GM18507 (cell line): ENCODE measurements at regions not wholly inside any gene's neighbourhood (a gene's known extent, or its start where the extent isn't known, plus 50 kb on each side); places are given as distances from the start of the nearest gene placed in this dataset.

Source experiments
- DNase-seq: peaks from one replicate; pipeline ENCODE4 v3.0.0; 2011; ENCODE audit warnings: low read depth; ENCODE audit not compliant: insufficient read length; ENCODE audit errors: extremely low spot score
- FAIRE-seq: peaks from 2 replicates; lab custom pipeline; 2011; peaks lifted over from hg19 to GRCh38; lab: Jason Lieb, UNC

DNA sequence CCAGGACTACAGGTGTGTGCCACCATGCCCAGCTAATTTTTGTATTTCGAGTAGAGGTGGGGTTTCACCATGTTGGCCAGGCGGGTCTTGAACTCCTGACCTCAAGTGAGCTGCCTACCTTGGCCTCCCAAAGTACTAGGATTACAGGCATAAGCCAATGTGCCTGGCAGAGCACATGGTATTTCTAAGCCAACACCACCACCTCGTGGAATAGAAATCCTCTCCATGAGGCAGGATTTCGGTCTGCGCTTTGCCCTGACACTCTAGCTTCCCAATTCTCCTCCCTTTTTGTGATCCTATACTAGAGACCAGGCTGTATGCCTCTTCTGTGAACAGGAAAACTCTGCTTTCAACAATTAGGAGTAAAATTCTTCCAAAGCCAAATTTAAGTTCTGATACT is 372.2 kb downstream of the VGLL3 start:
- DNase-seq (no peak), FAIRE-seq (no peak)

DNA sequence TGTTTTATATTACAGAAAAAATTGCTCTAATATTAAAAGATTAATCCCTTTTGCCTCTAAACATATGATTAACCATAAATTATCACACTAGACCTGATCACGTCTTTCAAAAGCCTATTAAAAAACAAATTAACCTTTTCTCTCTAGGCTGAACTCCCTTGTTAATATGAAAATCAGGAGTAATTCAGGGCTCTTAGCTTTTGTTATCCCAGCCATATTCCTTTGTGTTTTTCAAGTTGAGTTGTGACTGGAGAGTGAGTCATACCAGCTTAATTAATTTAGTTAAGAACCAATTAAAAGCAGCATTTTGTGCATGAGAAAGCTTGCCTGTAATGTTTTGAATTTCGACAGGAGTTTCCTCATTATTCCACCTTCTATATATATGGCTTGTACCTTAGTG is 385.8 kb downstream of the VGLL3 start:
- FAIRE-seq: no peak

DNA sequence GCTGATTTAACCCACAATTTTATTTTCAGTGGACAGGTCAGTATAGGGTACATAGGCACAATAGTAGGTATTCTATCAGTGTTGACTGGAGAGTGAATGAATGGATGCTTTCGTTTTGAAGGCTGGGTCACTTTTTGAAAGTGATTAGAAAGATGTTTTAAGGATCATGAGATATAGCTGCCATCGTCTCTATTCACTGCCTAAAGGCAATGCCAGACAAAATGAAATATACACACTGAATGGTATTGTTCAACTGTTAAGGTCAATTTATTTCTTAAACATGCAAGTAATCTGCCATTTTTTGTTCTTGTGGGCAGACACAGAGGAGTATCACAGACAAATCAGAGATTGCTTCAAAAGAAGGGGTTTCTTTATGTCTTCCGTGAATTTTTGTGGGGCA is 395.3 kb downstream of the VGLL3 start:
- no peak for FAIRE-seq
- no peak for DNase-seq

More for the DNA sequence above, 385.8 kb downstream of the VGLL3 start:
- DNase-seq: no peak

DNA sequence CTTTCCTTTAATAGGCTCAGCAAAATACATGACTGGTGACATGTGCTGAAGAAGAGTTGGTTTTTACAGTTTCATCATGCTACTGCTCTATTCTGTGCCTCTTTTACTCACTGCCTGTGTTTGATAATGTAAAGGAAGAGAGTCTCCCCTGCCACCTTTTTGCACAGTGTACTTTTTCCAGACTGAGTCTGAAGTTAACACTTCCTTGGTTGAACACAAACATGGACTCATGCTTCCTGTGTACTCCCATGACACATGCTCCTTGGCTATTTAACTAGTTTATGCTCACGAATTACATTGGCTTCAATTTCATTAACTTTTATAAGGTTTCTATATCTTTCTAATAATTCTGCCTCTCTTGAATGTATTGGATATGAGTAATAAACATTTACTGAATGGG is 396.1 kb downstream of the VGLL3 start:
- FAIRE-seq (no peak), DNase-seq (no peak)

DNA sequence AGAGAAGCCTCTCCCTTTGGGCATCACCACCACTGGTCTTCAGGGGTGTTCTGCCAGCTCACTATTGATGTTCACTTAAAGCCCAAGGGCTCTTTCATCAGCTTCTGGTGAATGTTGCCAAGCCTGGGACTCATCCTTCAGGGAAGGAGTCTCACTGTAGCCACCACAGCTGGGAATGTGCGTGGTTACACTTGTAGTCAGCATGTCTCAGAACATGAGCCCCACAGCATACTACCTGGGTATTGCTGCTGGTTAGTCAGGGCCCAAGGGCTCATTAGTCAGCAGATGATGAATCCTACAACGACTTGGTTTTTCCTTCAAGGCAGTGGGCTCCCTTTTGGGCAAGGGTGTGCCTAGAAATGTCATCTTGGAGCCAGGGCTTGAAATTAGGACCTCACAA is 412.9 kb downstream of the VGLL3 start:
- no peak for DNase-seq
- FAIRE-seq: no peak

DNA sequence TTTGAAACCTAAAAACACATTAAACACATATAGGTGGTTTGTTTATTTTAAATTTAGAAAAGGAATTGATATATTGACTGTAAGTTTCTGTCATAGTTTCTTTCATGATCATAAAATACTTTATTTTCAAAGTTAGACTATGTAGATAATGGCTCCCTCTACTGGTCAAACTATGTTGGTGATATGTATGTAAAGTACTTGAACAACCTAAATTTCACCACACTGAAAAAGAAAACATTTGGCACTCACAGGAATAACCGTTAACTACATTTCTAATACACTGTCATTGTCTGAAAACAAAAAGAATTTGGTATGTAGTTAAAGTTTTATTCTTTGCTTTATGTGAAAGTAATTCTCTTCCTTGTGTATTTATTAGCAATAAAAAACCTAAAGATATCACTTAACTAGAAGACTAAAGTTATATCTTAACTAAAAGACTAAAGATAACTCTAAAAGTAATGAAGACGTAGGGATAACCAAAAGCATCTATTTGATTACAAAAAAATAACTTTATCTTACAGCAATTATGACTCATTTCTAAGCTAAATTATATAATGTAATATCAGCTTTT is 427.5 kb downstream of the VGLL3 start:
- DNase-seq (no peak), FAIRE-seq (no peak)

DNA sequence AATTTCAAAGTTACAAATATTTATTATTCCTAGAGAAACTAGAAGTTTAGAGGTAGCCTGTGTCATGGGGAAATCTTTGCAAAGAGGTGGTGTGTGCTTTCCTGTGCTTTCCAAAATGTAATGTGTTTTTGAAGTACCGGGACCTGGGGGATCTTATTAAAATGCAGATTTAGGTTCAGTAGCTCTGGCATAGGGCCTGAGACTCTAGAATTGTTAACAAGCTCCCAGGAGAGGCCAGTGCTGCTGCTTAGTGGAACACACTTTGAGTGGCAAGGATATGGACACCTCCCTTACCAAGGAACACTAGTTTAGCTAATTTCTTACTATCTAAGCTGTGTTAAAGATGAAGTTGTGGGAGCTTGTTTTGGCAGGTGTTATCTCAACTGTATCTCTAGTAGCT is 428.9 kb downstream of the VGLL3 start:
- FAIRE-seq: no peak
- no peak for DNase-seq

DNA sequence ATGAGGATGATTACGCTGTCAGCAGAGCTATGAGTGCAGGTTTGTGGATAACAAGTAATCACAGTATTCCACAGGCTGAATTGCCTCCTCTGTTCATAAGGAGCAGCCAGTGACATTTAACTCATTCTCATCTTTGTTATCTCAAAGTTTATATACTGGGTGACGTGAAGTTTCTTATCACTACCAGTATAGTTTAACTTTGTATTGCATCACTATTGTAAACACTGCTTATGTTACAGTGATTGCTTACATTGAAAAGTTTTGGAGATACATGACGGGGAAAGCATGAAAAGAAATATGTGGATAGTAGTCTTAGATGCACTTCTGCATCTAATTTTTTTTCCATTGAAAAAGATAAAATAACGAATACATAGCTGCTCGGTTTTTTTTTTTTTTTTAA is 429.7 kb downstream of the VGLL3 start:
- no peak for DNase-seq
- FAIRE-seq: no peak

DNA sequence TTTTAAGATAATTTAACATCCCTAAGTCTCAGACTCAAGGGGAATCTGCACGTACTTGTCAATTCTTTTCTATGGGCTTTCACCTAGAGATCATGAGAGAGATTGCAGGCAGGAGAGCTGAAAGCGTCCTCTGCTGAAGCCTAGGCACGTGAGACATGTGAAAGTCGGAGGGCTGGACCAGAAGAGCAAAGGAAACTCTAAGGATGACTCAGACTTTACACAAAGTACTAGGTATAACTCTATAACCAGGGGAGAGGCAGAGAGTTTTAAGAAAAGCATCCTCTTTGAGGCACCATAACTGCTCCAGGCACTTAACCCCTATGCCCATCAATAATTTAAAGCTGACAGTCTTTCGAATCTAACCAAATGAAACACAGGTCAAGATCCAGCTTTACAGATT is 436.6 kb downstream of the VGLL3 start:
- DNase-seq (no peak), FAIRE-seq (no peak)

DNA sequence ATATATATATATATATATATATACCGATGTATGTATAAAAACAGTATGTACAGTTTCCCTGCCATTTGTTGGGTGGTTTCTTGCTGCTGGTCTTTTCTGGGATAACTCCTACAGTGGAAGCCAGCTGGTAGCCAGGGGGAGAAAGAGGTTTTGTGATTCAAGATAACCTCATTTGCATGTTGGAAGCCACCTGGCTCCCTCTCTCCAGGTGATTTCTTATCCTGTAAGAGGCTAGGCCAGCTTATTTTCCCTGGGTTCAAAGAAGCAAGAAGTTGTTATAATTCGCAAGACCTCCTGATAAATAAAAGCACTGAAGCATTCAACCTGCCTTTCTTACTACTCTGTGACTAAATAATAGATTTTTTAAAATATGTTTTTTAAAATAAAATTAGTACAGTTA is 443.3 kb downstream of the VGLL3 start:
- no peak for DNase-seq
- no peak for FAIRE-seq

DNA sequence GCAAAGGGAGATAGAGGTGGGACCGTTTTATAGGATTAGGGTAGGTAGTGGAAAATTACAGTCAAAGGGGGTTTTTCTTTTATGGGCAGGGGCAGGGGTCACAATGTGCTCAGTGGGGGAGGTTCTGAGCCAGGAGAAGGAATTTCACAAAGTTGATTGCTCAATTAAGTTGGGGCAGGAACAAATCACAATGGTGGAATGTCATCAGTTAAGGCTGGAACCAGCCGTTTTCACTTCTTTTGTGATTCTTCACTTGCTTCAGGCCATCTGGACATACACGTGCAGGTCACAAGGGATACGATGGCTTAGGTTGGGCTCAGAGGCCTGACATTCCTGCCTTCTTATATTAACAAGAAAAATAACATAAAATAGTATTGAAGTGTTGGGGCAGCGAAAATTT is 453.8 kb downstream of the VGLL3 start:
- no peak for FAIRE-seq

DNA sequence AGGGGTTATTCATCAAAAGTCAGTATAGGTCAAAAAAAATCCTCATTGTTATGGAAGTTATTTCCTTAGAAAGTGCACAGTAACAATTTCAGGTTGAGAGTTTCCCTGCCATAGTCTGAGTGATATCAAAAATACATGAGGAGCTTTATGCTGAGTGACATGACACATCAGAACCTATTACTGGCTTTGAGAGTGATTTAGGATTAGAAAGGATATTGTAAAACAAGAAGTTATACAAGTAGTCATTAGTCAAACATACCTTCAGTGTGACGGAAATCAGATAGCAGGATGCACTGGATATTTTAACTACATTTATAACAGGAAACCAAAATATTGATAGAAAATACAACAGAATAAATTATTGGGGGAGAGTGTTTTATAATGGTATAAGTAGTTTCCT is 471.1 kb downstream of the VGLL3 start:
- FAIRE-seq (no peak), DNase-seq (no peak)

More for the DNA sequence above, 453.8 kb downstream of the VGLL3 start:
- DNase-seq: no peak

DNA sequence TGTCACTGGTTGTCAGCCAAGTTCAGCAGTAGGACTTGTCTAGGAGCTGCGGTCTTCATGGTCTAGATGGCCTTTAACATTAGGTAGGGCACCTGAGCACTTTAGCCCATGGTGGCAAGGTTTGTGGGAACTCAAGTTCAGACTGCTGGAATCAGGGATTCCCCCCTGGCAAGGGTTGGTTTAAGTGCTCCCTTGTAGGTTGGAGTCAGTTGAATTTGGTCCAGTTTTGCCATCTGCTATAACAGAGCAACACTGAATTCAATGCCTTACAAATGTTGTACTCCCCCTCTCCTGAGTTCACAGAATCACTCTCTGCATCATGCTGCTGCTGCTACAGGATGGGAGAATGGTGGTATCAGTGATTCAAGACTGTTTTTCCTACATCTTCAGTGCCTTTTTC is 509.3 kb downstream of the VGLL3 start:
- FAIRE-seq: no peak
- DNase-seq: no peak

DNA sequence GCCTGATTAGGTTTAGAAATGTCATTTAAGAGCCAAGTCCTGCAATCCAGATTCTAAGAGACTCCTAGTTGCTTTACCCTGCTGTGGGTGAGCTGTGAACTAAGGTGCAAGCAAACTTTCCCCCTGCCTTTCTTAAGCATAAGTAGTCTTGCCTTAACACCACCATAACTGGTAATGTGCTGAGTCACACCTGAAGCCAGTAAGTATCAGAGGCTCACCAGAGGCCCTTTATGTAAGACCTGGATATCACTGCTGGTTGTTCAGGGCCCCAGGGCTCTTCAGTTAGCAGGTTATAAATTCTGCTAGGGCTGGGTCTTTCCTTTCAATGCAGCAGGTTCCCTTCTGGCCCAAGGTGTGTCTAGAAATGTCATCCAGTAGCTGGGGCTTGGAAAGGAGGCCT is 509.9 kb downstream of the VGLL3 start:
- FAIRE-seq (no peak), DNase-seq (no peak)

DNA sequence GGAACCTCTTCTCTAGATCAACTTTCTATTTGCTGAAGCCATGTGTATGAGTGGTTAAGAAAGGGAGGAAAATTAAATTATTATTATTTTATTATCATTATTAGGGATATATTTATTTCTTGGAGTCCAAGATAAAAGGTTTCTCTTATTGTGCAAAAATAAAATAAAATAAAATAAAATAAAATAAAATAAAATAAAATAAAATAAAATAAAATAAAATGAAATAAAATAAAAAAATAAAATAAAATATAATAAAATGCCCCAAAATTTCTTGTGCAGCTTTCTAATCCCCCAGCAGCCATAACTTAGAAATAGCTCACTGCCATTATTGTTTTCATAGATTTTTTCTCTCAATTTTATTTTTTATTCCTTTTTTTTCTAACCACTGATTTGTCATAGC is 526.8 kb downstream of the VGLL3 start:
- FAIRE-seq (no peak), DNase-seq (no peak)

DNA sequence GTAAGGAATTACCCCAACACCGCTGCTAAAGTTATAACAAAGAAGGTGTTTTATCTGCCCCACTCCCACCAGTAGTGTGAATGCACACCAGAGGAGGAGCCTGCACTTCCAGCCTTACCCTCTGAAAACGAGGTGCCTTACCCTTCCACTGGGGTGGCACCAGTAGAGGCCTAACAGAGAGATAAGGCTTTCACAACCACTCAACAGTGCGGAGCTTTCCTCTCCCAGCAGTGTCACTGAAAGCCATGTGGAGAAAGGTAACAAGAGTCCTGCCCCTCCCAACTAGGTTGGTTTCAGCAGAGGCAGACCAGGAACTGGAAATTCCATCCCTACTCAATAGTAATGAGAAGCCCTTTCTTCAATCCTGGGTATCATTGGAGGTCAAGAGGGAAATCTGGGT is 539.2 kb downstream of the VGLL3 start:
- DNase-seq: no peak
- FAIRE-seq: no peak

DNA sequence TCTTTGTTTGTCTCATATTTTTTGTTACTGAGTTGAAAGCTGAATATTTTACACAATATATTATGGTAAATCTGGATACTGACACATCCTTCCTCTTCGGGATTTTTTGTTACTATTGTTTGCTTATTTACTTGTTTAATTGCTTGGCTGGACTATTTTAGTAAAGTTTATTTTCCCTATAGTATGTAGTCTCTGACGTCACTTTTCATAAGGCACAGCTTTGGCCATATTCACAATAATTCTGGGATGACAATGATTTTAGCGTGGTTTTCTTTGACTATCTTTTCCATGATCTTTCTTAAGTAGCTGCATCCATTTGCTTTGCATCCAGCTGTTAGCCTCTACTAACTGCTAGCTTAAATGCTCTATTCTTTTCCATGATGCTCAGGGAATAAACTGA is 552.4 kb downstream of the VGLL3 start:
- FAIRE-seq (no peak), DNase-seq (no peak)

DNA sequence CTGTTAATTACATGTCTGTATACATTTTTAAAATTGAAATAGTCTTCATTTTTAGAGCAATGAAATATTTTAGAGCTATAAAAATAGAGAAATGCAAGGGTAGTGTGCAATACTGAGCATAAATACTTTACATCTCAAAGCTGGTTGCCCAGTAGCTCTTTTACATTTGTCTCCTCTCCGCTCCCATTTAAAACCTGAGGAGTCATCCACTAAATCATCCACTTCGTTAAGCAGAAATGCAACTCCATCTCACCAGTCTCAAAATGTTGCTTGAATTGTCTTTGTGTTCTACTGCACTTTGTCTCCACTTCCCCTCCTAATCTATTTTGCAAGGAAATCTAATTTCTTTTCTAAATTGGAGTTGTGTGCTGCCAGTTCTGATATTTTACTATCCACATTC is 563.6 kb downstream of the VGLL3 start:
- no peak for FAIRE-seq
- DNase-seq: no peak

DNA sequence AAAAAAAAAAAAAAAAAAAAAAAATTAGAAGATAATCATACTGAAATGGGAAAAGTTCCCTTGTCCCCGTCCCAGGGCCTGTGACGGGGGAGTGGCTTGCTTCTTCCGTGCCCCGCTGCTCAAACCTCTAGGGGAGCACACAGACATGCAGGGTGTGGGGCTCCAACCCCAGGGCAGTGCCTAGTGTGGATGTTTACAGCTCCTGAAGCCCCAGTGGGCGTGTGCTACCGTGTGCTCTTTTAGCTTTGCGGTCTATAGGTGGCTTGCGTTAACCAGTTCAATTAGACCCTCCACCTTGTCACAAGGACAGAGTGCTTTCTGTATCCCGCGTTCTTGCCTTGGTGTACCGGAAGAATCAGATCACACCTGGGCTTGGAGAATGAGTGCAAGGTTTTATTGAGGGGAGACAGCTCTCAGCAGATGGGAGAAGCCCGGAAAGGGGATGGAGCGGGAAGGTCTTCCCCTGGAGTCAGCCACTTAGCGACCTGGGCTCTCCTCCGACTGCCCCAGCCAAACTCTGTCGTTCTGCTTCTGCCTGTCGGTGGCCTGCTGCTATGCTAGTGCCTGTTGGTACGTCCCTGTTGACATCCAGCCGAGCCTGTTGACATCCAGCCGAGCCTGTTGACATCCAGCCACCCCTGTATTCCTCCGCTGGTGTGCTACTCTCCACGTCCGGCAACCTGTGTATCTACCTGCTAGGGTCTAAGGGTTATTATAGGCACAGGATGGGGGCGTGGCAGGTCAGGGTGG is 569.8 kb downstream of the VGLL3 start:
- no peak for FAIRE-seq

DNA sequence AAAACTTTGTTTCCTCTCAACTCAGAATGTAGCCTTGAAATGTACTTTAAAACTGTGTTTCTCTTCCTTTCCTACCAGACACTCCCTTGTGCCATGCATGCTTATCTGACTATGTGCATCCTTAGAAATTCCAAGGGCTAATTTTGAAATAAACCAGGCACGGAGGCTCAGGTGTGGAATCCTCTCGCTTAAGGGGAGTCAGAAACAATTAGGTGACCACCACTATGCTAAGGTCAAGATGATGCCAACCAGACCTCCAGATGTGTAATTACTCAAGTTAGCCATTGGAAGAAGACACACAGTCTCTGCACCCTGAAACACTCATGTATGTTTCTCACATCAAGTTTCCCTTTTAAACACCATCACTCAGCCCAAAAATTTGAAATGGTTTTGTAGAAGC is 572.1 kb downstream of the VGLL3 start:
- FAIRE-seq (no peak), DNase-seq (no peak)

More for the DNA sequence above, 569.8 kb downstream of the VGLL3 start:
- no peak for DNase-seq

DNA sequence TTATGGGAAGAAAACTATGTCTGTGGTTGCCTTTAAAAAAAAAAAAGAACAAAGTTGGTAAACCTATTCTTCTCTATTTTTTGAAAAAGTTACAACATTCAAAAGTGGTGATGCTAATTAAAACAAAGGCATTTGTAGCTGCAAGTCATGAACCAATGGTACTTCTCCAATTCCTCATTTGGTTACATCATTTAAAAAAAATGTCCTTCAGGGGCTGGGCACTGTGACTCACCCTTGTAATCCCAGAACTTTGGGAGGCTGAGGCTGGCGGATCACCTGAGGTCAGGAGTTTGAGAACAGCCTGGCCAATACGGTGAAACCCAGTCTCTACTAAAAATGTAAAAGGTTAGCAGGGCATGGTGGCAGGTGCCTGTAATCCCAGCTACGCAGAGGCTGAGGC is 574.6 kb downstream of the VGLL3 start:
- FAIRE-seq (no peak), DNase-seq (no peak)

DNA sequence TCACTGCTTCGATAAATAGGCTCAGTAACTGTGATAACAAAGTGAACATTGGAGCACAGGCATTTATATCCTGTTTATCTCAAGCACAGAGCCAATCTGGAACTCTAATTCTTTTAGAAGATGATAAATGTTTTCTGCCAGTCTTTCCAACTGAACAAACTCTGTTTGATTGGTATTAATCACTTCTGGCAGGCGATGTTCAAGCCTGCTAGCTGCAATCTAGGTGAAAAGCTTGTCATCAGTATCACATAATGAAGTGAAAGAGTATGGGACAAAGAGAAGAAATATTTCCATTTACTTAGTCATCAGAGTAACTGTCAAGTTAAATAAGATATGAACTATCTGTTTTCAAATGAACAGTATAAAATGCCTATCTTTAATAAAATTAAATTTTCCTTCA is 577.3 kb downstream of the VGLL3 start:
- DNase-seq: no peak
- FAIRE-seq: no peak
